GM13976 (cell line): ENCODE measurements at regions not wholly inside any gene's neighbourhood (a gene's known extent, or its start where the extent isn't known, plus 50 kb on each side); places are given as distances from the start of the nearest gene placed in this dataset.
"Not testable (repeated sequence)": the region's sequence is repeated elsewhere in the genome, so short reads cannot be mapped to it uniquely, and the experiment has no call there.

Source experiments
- DNase-seq: peaks from one replicate; pipeline ENCODE4 v3.0.0; 2012; ENCODE audit warnings: low spot score
- in situ Hi-C: fragments of 300-500 bp; cut with MboI; formaldehyde crosslinking; loops from one replicate; pipeline ENCODE4 v1.12.0; 2022; ENCODE audit warnings: low sequenced_read_pairs, mixed read lengths, inconsistent platforms; ENCODE audit not compliant: unreplicated experiment
- TF ChIP-seq, protein P1 (sequence below): IDR thresholded peaks from 2 replicates; pipeline ENCODE4 v1.5.1; 2012; ENCODE audit warnings: borderline replicate concordance, mild to moderate bottlenecking; ENCODE audit not compliant: insufficient read depth; ENCODE audit errors: extremely low read depth, missing control alignments, control extremely low read depth

DNA sequence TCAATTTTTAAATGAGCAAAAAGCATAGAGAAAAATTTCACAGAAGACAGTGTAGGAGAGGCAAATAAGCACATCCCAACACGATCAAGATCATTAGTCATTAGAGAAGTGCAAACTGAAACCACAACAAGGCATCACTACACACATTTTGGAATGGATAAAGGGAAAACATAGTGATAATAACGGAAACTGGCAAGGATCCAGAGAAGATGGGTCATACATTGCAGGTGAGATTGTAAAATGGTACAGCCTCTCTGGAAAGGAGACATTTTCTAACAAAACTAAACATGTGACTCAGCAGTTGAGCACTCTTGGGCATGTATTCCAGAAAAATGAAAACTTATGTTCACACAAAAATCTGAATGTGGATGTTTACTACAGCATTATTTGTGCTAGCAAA, 98.3 kb upstream of the TMEM17 start:
- peak; percentile 22 for DNase-seq
- in situ Hi-C loops: no loop called here
- TF ChIP-seq, protein P1, sequence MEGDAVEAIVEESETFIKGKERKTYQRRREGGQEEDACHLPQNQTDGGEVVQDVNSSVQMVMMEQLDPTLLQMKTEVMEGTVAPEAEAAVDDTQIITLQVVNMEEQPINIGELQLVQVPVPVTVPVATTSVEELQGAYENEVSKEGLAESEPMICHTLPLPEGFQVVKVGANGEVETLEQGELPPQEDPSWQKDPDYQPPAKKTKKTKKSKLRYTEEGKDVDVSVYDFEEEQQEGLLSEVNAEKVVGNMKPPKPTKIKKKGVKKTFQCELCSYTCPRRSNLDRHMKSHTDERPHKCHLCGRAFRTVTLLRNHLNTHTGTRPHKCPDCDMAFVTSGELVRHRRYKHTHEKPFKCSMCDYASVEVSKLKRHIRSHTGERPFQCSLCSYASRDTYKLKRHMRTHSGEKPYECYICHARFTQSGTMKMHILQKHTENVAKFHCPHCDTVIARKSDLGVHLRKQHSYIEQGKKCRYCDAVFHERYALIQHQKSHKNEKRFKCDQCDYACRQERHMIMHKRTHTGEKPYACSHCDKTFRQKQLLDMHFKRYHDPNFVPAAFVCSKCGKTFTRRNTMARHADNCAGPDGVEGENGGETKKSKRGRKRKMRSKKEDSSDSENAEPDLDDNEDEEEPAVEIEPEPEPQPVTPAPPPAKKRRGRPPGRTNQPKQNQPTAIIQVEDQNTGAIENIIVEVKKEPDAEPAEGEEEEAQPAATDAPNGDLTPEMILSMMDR: no peak

DNA sequence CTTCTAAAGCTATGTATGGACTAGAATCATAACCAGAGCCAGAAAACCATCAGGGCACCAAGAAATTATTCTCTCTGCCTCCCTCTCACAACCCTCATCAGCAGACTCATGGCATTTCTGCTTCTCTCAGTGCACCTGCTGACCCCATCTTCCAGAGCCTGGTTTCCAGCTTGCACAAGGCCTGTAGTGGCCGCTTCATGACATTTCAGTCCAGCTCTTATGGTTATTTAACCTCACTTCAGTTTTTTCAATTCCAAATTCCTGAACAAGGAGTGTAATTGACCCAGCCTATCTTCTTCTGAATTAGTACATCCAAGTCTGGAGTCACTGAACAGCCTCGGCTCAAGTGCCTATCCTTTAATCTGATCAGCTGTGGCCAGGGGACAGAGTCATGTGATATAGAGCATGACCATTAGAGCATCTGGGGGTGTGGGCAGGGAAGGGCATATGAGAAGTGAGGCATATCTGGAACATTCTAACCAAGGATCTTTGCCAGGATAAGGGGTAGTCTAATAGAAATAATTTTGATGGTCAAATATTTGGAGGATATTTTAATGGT, 97.2 kb upstream of the TMEM17 start:
- DNase-seq: no peak
- TF ChIP-seq, protein P1: no peak
- in situ Hi-C loops: no loop called here

DNA sequence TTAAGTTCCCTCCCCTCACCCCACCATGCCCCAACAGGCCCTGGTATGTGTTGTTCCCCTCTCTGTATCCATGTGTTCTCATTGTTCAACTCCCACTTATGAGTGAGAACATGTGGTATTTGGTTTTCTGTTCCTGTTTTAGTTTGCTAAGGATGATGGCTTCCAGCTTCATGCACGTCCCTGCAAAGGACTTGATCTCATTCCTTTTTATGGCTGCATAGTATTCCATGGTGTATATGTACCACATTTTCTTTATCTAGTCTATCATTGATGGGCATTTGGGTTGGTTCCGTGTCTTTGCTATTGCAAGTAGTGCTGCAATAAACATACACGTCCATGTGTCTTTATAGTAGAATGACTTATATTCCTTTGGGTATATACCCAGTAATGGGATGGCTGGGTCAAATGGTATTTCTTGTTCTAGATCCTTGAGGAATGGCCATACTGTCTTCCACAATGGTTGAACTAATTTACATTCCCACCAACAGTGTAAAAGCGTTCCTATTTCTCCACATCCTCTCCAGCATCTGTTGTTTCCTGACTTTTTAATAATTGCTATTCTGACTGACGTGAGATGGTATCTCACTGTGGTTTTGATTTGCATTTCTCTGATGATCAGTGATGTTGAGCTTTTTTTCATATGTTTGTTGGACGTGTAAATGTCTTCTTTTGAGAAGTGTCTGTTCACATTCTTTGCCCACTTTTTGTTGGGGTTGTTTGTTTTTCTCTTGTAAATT, 93.8 kb upstream of the TMEM17 start:
- DNase-seq, in situ Hi-C loops: not testable (repeated sequence)

DNA sequence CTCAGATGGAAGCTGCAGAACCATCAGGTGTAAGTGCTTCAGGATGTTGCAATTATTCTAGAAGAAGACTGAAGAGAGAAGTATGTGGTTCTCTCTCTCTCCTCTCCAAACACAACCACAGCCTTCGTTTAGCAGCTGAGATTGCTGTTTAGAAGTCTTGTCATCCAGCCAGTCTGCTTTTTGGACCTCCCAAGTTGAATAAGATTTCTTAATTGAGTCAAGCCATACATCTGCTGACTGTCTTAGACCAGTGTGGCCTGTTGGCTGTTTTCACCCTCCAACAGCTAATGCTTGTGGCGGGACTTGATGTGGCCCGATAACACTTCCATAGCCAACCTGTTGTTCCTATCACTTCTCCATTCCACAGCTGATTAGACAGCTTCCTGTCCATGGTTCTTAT, 91.3 kb upstream of the TMEM17 start:
- in situ Hi-C loops: no loop called here
- DNase-seq: no peak
- TF ChIP-seq, protein P1: no peak

DNA sequence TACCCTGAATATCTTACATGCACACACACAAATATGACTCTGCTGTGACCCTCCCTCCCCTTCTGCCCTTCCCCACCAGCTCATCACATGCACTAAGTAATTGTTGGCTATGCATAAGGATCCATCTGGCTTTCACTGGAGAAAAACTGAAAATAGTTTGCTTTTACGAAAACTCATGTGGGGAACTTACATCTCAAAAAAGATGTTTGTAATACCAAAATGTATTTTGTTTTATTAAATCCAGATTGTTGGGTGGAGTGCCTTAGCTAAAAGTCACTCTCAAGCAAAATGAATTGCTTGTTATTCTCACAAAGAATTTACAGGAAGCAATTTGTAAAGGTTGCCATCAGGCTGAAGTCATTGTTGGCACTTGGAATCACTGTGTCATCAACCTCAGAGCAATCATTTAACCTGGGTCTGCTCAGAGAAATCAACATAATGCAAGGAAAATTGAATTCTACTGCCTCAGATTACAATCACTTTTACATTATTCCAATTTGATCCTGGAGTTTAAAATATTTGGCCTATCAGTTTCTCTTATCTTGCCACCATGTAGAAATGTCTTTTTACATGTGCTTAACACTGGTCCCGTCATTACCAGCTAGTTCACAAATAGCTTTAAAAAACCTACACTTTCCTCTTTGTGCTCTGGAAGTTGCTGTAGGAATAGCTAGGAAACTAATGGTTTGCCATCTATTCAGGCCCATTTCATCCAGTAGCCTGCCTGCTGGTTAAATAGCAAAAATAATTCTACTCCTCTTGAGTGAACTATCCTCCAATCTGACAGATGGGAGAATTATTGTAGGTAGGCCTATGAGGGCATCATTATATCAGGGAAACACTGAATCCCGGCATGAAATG, 90.3 kb upstream of the TMEM17 start:
- TF ChIP-seq, protein P1: no peak
- in situ Hi-C loops: no loop called here
- no peak for DNase-seq

DNA sequence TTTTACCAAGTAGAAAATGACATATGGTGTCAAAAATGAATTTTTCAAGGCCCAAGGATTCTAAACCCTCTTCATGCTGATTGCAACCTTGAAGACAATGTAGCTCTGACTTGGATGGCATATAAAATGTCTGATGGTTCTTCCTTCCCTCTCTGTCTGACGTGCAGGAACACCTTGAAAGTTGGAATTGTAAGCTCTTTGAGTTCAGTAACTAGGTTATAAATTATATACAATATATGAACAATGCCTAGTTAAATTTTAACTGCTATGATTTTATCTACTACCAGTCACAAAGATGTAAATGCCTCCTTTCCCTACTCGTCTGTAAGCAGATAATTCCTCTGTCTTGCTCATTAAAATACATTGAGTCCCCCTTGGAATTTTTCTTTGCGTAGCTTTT, 89.5 kb upstream of the TMEM17 start:
- TF ChIP-seq, protein P1: no peak
- DNase-seq: no peak
- in situ Hi-C loops: no loop called here

DNA sequence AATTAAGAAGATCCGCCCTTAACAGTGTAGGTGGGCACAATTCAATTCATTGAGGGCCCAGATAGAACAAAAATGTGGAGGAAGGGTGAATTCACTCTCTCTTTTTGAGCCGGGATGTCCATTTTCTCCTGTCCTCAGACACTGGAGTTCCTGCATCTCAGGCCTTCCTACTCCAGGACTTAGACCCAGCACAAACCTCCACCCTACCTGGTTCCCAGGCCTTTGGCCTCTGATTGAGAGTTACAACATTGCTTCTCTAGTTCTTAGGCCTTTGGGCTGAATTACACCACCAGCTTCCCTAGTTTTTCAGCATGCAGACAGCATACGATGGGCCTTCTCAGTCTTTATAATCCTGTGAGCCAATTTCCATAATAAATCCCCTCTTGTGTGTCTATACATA, 87.8 kb upstream of the TMEM17 start:
- no peak for DNase-seq
- TF ChIP-seq, protein P1: no peak
- in situ Hi-C loops: no loop called here
